ENCODE measurements at regions not wholly inside any gene's neighbourhood (a gene's known extent, or its start where the extent isn't known, plus 50 kb on each side); places are given as distances from the start of the nearest gene placed in this dataset.

GRCh38 chr2:156145976-156146375 lies 186.5 kb downstream of the NR4A2 start:
- POLR2A ChIA-PET, result no interaction called here
- TF ChIP-seq CTCF (IDR thresholded peaks at IDR 0.05; ENCODE audit: control extremely low read depth, extremely low read depth, low read depth, missing control alignments), result no peak
- CTCF ChIA-PET, result no interaction called here
- no peak for DNase-seq (ENCODE audit: extremely low spot score)

GRCh38 chr2:156145469-156145868 lies 187.1 kb downstream of the NR4A2 start:
- ChIA-PET CTCF (no interaction called here), POLR2A (no interaction called here)
- DNase-seq (ENCODE audit: extremely low spot score), result no peak
- no peak for TF ChIP-seq CTCF (IDR thresholded peaks at IDR 0.05; ENCODE audit: control extremely low read depth, extremely low read depth, low read depth, missing control alignments)

- no peak for TF ChIP-seq CTCF (IDR thresholded peaks at IDR 0.05; ENCODE audit: control extremely low read depth, extremely low read depth, low read depth, missing control alignments)
- ChIA-PET CTCF (no interaction called here), POLR2A (no interaction called here)
- no peak for DNase-seq (ENCODE audit: extremely low spot score)
Measured at GRCh38 chr2:156136566-156136965, 196.0 kb downstream of the NR4A2 start.

- ChIA-PET CTCF (interaction anchor here (0.8 to 1.9 kb wide), 3 partner anchors 12 to 24 kb away, joined by 3 to 6 read pairs (median 3); no protein-coding TSS in a partner anchor), POLR2A (interaction anchor here (0.6 kb wide), 1 partner anchor 1447 kb away, joined by 3 read pairs; no protein-coding TSS in a partner anchor)
- DNase-seq (ENCODE audit: extremely low spot score), result no peak
- no peak for TF ChIP-seq CTCF (IDR thresholded peaks at IDR 0.05; ENCODE audit: control extremely low read depth, extremely low read depth, low read depth, missing control alignments)
Measured at GRCh38 chr2:156134887-156135286, 197.6 kb downstream of the NR4A2 start.

GRCh38 chr2:156132941-156133340 lies 199.6 kb downstream of the NR4A2 start:
- no peak for DNase-seq (ENCODE audit: extremely low spot score)
- ChIA-PET CTCF (no interaction called here), POLR2A (no interaction called here)
- TF ChIP-seq CTCF (IDR thresholded peaks at IDR 0.05; ENCODE audit: control extremely low read depth, extremely low read depth, low read depth, missing control alignments), result no peak

GRCh38 chr2:156132130-156132529 lies 200.4 kb downstream of the NR4A2 start:
- DNase-seq (ENCODE audit: extremely low spot score), result no peak
- POLR2A ChIA-PET, result no interaction called here
- CTCF ChIA-PET, result no interaction called here
- no peak for TF ChIP-seq CTCF (IDR thresholded peaks at IDR 0.05; ENCODE audit: control extremely low read depth, extremely low read depth, low read depth, missing control alignments)

GRCh38 chr2:156129227-156129626 lies 203.3 kb downstream of the NR4A2 start:
- CTCF ChIA-PET, result interaction anchor here (0.8 kb wide), 1 partner anchor 19 kb away, joined by 3 read pairs; no protein-coding TSS in a partner anchor
- peak; percentile 6 for TF ChIP-seq CTCF (IDR thresholded peaks at IDR 0.05; ENCODE audit: control extremely low read depth, extremely low read depth, low read depth, missing control alignments)
- POLR2A ChIA-PET, result no interaction called here
- DNase-seq (ENCODE audit: extremely low spot score), result no peak
